Endothelial cell of umbilical vein (primary cell): ENCODE measurements at regions not wholly inside any gene's neighbourhood (a gene's known extent, or its start where the extent isn't known, plus 50 kb on each side); places are given as distances from the start of the nearest gene placed in this dataset.

Experiments used
- BruUV-seq: library from RNA; stranded (reverse); fragments of 400-500 nt; replicated peaks from 2 replicates; lab custom pipeline; 2021; lab: Mats Ljungman, UMichigan
- CTCF ChIA-PET: fragments of 300-600, 350-600 bp; sonication (Branson Sonifier 250); formaldehyde crosslinking; loops from one replicate; lab custom pipeline; 2021; ENCODE audit warnings: antibody characterized with exemption, inconsistent platforms; lab: Charles Lee
- POLR2A ChIA-PET: fragments of 300-600, 350-600 bp; sonication (Branson Sonifier 250); formaldehyde crosslinking; loops from one replicate; lab custom pipeline; 2021; ENCODE audit warnings: antibody characterized with exemption, inconsistent platforms; lab: Charles Lee
- DNase-seq: peaks from one replicate; pipeline ENCODE4 v3.0.0-alpha.2; 2011; ENCODE audit warnings: low read depth, low spot score
- FAIRE-seq: peaks from 2 replicates; lab custom pipeline; 2011; peaks lifted over from hg19 to GRCh38; lab: Jason Lieb, UNC
- H2AFZ ChIP-seq: 2 replicates; pipeline ENCODE4 v1.6.0; 2012; ENCODE audit warnings: low read depth, low read length, control low read depth, inconsistent platforms
- H3K27ac ChIP-seq: 2 replicates; pipeline ENCODE4 v1.5.1; 2011; ENCODE audit warnings: low read depth, mild to moderate bottlenecking, control low read depth, low read length, moderate library complexity; ENCODE audit not compliant: insufficient read depth
- H3K27me3 ChIP-seq, 2 experiments: 2 replicates each; pipeline versions ENCODE4 v1.6.0 to v1.6.1; 2011; ENCODE audit warnings: low read length in 2 of 2, mixed read lengths in 1 of 2; ENCODE audit not compliant: control insufficient read depth in 2 of 2, insufficient read depth in 2 of 2
- H3K36me3 ChIP-seq, 2 experiments: 2 replicates in 1 of 2; 3 replicates in 1 of 2; pipeline ENCODE4 v1.5.1; 2011; ENCODE audit warnings: low read length in 2 of 2, mild to moderate bottlenecking in 1 of 2, moderate library complexity in 1 of 2; ENCODE audit not compliant: control insufficient read depth in 2 of 2, insufficient read depth in 2 of 2; ENCODE audit errors: extremely low read depth in 1 of 2
- H3K4me1 ChIP-seq: 3 replicates; pipeline ENCODE4 v1.5.1; 2011; ENCODE audit warnings: mild to moderate bottlenecking, low read length; ENCODE audit not compliant: control insufficient read depth, insufficient read depth; ENCODE audit errors: extremely low read depth
- H3K4me2 ChIP-seq: 2 replicates; pipeline ENCODE4 v1.6.1; 2011; ENCODE audit warnings: low read length, control low read depth, mixed read lengths; ENCODE audit not compliant: insufficient read depth
- H3K4me3 ChIP-seq, 3 experiments: fragments of 200-600 bp in 1 of 3; sonication (generic), shearing (Covaris generic) in 1 of 3; replicated peaks in 1 of 3; 2 replicates each; pipeline ENCODE4 v1.5.1; 2011 to 2016; ENCODE audit warnings: control low read depth in 3 of 3, low read length in 3 of 3, mild to moderate bottlenecking in 2 of 3, inconsistent platforms in 1 of 3, low read depth in 1 of 3, moderate library complexity in 1 of 3; ENCODE audit not compliant: insufficient read depth in 1 of 3
- H3K79me2 ChIP-seq: 2 replicates; pipeline ENCODE4 v1.6.0; 2012; ENCODE audit warnings: low read length, inconsistent platforms; ENCODE audit not compliant: control insufficient read depth, insufficient read depth
- H3K9ac ChIP-seq: replicated peaks from 2 replicates; pipeline ENCODE3; 2011; ENCODE audit warnings: low read length, control low read depth; ENCODE audit not compliant: insufficient read depth; ENCODE audit errors: extremely low read depth
- H3K9me1 ChIP-seq: replicated peaks from 3 replicates; pipeline ENCODE4 v1.6.0; 2011; ENCODE audit warnings: mild to moderate bottlenecking, low read length; ENCODE audit not compliant: control insufficient read depth, insufficient read depth; ENCODE audit errors: extremely low read depth
- H3K9me3 ChIP-seq: replicated peaks from 2 replicates; pipeline ENCODE4 v1.5.1; 2012; ENCODE audit warnings: low read length, inconsistent platforms; ENCODE audit not compliant: control insufficient read depth, insufficient read depth
- H4K20me1 ChIP-seq: replicated peaks from 2 replicates; pipeline ENCODE3; 2011; ENCODE audit warnings: mild to moderate bottlenecking, low read length; ENCODE audit not compliant: control insufficient read depth, insufficient read depth; ENCODE audit errors: extremely low read depth
- CTCF ChIP-seq, 2 donors: IDR thresholded peaks; 1 replicate in 1 of 2; 2 replicates in 1 of 2; pipeline ENCODE4 v1.5.1; 2011; ENCODE audit warnings: low read length in 2 of 2, mild to moderate bottlenecking in 2 of 2, moderate library complexity in 2 of 2, control low read depth in 1 of 2, inconsistent platforms in 1 of 2, low read depth in 1 of 2; ENCODE audit not compliant: insufficient read depth in 1 of 2; ENCODE audit errors: extremely low read depth in 1 of 2
- EZH2 ChIP-seq: IDR thresholded peaks from 2 replicates; pipeline ENCODE4 v1.6.1; 2012; ENCODE audit warnings: borderline replicate concordance, low read depth, mild to moderate bottlenecking, moderate library complexity, low read length, inconsistent platforms; ENCODE audit not compliant: severe bottlenecking
- FOS ChIP-seq: IDR thresholded peaks from 2 replicates; pipeline ENCODE4 v1.6.1; 2011; ENCODE audit warnings: mild to moderate bottlenecking, low read length, moderate library complexity, borderline replicate concordance; ENCODE audit not compliant: insufficient read depth
- GATA2 ChIP-seq: IDR thresholded peaks from 2 replicates; pipeline ENCODE4 v1.7.0; 2011; ENCODE audit warnings: low read depth, mild to moderate bottlenecking, moderate library complexity, mixed read lengths, low read length; ENCODE audit not compliant: insufficient read length, insufficient read depth
- JUN ChIP-seq: IDR thresholded peaks from 2 replicates; pipeline ENCODE4 v1.6.1; 2011; ENCODE audit warnings: borderline replicate concordance, low read depth; ENCODE audit not compliant: insufficient read length, insufficient read depth
- MAX ChIP-seq: IDR thresholded peaks from 2 replicates; pipeline ENCODE4 v1.6.1; 2011; ENCODE audit not compliant: insufficient read depth, insufficient read length
- MYC ChIP-seq: IDR thresholded peaks from one replicate; pipeline ENCODE4 v1.6.1; 2011; ENCODE audit warnings: mild to moderate bottlenecking, low read depth, low read length
- POLR2A ChIP-seq: IDR thresholded peaks from 2 replicates; pipeline ENCODE4 v1.6.1; 2012; ENCODE audit warnings: low read depth, mild to moderate bottlenecking, control low read depth, low read length
- POLR2AphosphoS5 ChIP-seq: IDR thresholded peaks from 2 replicates; pipeline ENCODE4 v1.6.1; 2012; ENCODE audit warnings: low read depth, mild to moderate bottlenecking, control low read depth, low read length, moderate library complexity; ENCODE audit not compliant: insufficient read depth
- dilution Hi-C: fragments of 300-500 bp; cut with MboI; formaldehyde crosslinking; loops from one replicate; pipeline ENCODE4 v1.15.0; 2019; ENCODE audit warnings: low sequenced_read_pairs; ENCODE audit not compliant: extremely low pct_ligation_motif_present
- intact Hi-C: fragments of 100-400 bp; cut with micrococcal nuclease; formaldehyde crosslinking; loops from one replicate; pipeline ENCODE4 v1.10.0; 2022

DNA sequence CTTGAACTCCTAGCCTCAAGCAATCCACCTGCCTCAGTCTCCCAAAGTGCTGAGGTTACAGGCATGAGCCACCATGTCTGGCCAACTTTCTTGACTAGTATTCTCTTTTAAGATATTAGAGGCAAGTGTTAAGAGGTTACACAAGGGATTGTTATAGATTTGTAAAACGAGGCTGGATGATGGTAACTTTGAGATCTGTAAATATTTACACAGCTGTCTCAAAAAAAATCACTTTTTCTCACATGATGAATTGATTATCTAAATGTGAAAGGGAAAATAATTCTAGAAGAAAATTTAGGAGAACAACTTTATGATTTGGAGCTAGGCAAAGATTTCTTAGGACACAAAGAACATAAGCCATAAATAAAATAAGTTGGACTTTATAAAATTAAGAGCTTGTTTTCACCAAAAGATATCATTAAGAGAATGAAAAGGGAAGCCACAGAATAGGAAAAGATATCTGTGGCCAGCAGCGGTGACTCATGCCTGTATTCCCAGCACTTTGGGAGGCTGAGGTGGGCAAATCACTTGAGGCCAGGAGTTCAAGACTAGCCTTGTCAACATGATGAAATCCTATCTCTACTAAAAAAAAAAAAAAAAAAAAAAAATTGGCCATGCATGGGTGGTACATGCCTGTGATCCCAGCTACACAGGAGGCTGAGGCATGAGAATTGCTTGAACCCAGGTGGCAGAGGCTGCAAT is 77.4 kb downstream of the BBS10 start:
- H3K4me3 ChIP-seq = no peak overlapping the region
- ChIA-PET CTCF (interaction anchor here (1.0 to 1.7 kb wide), 4 partner anchors 9 to 112 kb away, joined by 3 to 6 read pairs (median 6); no protein-coding TSS in a partner anchor), POLR2A (interaction anchor here (0.5 to 1.1 kb wide), 3 partner anchors 8 to 705 kb away, joined by 3 to 4 read pairs (median 3); no protein-coding TSS in a partner anchor)
- peaks cover 0 to 2% of the 10 kb centered on the region in 2 experiments for H3K36me3 ChIP-seq
- no peaks in the 10 kb centered on the region for H3K9me3 ChIP-seq
- H3K27ac ChIP-seq = no peak overlapping the region
- H3K9ac ChIP-seq = no peak overlapping the region
- no peaks in the 10 kb centered on the region for H3K27me3 ChIP-seq
- FAIRE-seq (no peak), DNase-seq (no peak)
- TF ChIP-seq FOS (peak; percentile 28), EZH2 (no peak)
- H2AFZ ChIP-seq = no peak overlapping the region
- H3K9me1 ChIP-seq = no peaks in the 10 kb centered on the region
- H3K79me2 ChIP-seq = peaks cover 83% of the 10 kb centered on the region
- peaks cover 39% of the 10 kb centered on the region for H3K4me1 ChIP-seq
- no peaks in the 10 kb centered on the region for H4K20me1 ChIP-seq
- dilution Hi-C loops = no loop called here
- no peak overlapping the region for H3K4me2 ChIP-seq
- BruUV-seq = no TSS peak
- intact Hi-C loops = no loop called here

GRCh38 chr12:76268267-76268666 is 79.9 kb downstream of the BBS10 start:
- Histone ChIP-seq H3K79me2 (peaks cover 90% of the 10 kb centered on the region), H3K9ac (no peak overlapping the region), H4K20me1 (no peaks in the 10 kb centered on the region), H3K27me3 (no peaks in the 10 kb centered on the region), H3K4me3 (no peak overlapping the region), H3K36me3 (peaks cover 0 to 2% of the 10 kb centered on the region in 2 experiments), H3K4me2 (no peak overlapping the region), H3K27ac (no peak overlapping the region), H2AFZ (no peak overlapping the region), H3K9me3 (no peaks in the 10 kb centered on the region), H3K9me1 (no peaks in the 10 kb centered on the region), H3K4me1 (peaks cover 31% of the 10 kb centered on the region)
- intact Hi-C loops = no loop called here
- ChIA-PET POLR2A (no interaction called here), CTCF (no interaction called here)
- dilution Hi-C loops = no loop called here
- TF ChIP-seq JUN (no peak), FOS (no peak), GATA2 (no peak), MAX (no peak), POLR2AphosphoS5 (no peak), CTCF (IDR thresholded peaks at IDR 0.05; ENCODE audit: extremely low read depth in 1 of 2, insufficient read depth in 1 of 2, low read depth in 1 of 2, low read length in 2 of 2) (no peak), MYC (no peak), POLR2A (no peak), EZH2 (no peak)
- DNase-seq (no peak), FAIRE-seq (no peak)
- BruUV-seq = no TSS peak
